IMR-90 (cell line): ENCODE measurements at regions not wholly inside any gene's neighbourhood (a gene's known extent, or its start where the extent isn't known, plus 50 kb on each side); places are given as distances from the start of the nearest gene placed in this dataset.

Experiments used
- ATAC-seq: fragments of 200-7000 bp; cut with Tn5 transposase; 2 replicates; pipeline ENCODE4 v1.9.1; 2020; ENCODE audit warnings: low read depth, mild to moderate bottlenecking, moderate library complexity
- BruUV-seq: library from RNA; stranded (reverse); fragments of 400-500 nt; replicated peaks from 2 replicates; lab custom pipeline; 2021; lab: Mats Ljungman, UMichigan
- CTCF ChIA-PET: fragments of 300-600 bp; formaldehyde crosslinking; extraction: SDS; loops from one replicate; lab custom pipeline; 2021; ENCODE audit warnings: antibody characterized with exemption; lab: Yijun Ruan, JAX
- POLR2A ChIA-PET: fragments of 300-600 bp; sonication (Branson Sonifier 250); formaldehyde crosslinking; loops from one replicate; lab custom pipeline; 2022; ENCODE audit warnings: antibody characterized with exemption; ENCODE audit not compliant: unreplicated experiment; lab: Charles Lee
- DNase-seq: peaks from one replicate; pipeline ENCODE4 v3.0.0; 2013
- H2AFZ ChIP-seq: replicated peaks from 2 replicates; pipeline ENCODE3; 2013; ENCODE audit warnings: low read length, mild to moderate bottlenecking; ENCODE audit not compliant: poor library complexity
- H2AK5ac ChIP-seq: 2 replicates; pipeline ENCODE4 v1.6.1; 2013; ENCODE audit warnings: low read depth, low read length, inconsistent platforms
- H2AK9ac ChIP-seq: replicated peaks from 2 replicates; pipeline ENCODE3; 2013; ENCODE audit warnings: mild to moderate bottlenecking, low read depth, low read length, moderate library complexity; ENCODE audit not compliant: poor library complexity
- H2BK120ac ChIP-seq: 2 replicates; pipeline ENCODE4 v1.6.1; 2013; ENCODE audit warnings: low read depth, low read length, inconsistent platforms
- H2BK15ac ChIP-seq: 3 replicates; pipeline ENCODE4 v1.6.1; 2013; ENCODE audit warnings: low read depth, low read length, inconsistent platforms
- H2BK20ac ChIP-seq: 2 replicates; pipeline ENCODE4 v1.6.1; 2013; ENCODE audit warnings: low read depth, mild to moderate bottlenecking, inconsistent platforms, low read length, moderate library complexity
- H2BK5ac ChIP-seq: 2 replicates; pipeline ENCODE4 v1.6.1; 2013; ENCODE audit warnings: mild to moderate bottlenecking, low read depth, low read length, inconsistent platforms; ENCODE audit not compliant: poor library complexity, severe bottlenecking
- H3K14ac ChIP-seq: replicated peaks from 2 replicates; pipeline ENCODE4 v1.6.1; 2013; ENCODE audit warnings: low read depth, low read length, inconsistent platforms
- H3K18ac ChIP-seq: 2 replicates; pipeline ENCODE4 v1.6.1; 2013; ENCODE audit warnings: low read depth, low read length, control low read depth
- H3K23ac ChIP-seq: 2 replicates; pipeline ENCODE4 v1.6.1; 2013; ENCODE audit warnings: low read depth, low read length, inconsistent platforms
- H3K27ac ChIP-seq: 2 replicates; pipeline ENCODE4 v1.5.1; 2013; ENCODE audit warnings: mild to moderate bottlenecking, control low read depth, low read length; ENCODE audit not compliant: insufficient read depth
- H3K27me3 ChIP-seq: 2 replicates; pipeline ENCODE4 v1.6.1; 2013; ENCODE audit warnings: low read length; ENCODE audit not compliant: control insufficient read depth, insufficient read depth
- H3K36me3 ChIP-seq: 2 replicates; pipeline ENCODE4 v1.6.1; 2013; ENCODE audit warnings: low read length, mixed read lengths; ENCODE audit not compliant: control insufficient read depth, insufficient read depth
- H3K4ac ChIP-seq: 2 replicates; pipeline ENCODE4 v1.6.1; 2013; ENCODE audit warnings: low read depth, low read length, inconsistent platforms
- H3K4me1 ChIP-seq: 2 replicates; pipeline ENCODE4 v1.6.1; 2013; ENCODE audit warnings: low read length, mixed read lengths; ENCODE audit not compliant: control insufficient read depth, insufficient read depth
- H3K4me2 ChIP-seq: 2 replicates; pipeline ENCODE4 v1.6.1; 2013; ENCODE audit warnings: low read depth, mild to moderate bottlenecking, control low read depth, low read length, moderate library complexity
- H3K4me3 ChIP-seq: 2 replicates; pipeline ENCODE4 v1.5.1; 2013; ENCODE audit warnings: low read depth, mild to moderate bottlenecking, control low read depth, low read length, moderate library complexity; ENCODE audit not compliant: insufficient read depth
- H3K56ac ChIP-seq: 2 replicates; pipeline ENCODE4 v1.6.1; 2013; ENCODE audit warnings: low read length, inconsistent platforms; ENCODE audit not compliant: insufficient read depth; ENCODE audit errors: extremely low read depth
- H3K79me1 ChIP-seq, 2 experiments: 2 replicates each; pipeline ENCODE4 v1.6.1; 2013; ENCODE audit warnings: low read length in 2 of 2, inconsistent platforms in 1 of 2, low read depth in 1 of 2
- H3K9ac ChIP-seq: 2 replicates; pipeline ENCODE4 v1.6.1; 2013; ENCODE audit warnings: low read depth, low read length, control low read depth
- H3K9me1 ChIP-seq: 2 replicates; pipeline ENCODE4 v1.6.1; 2013; ENCODE audit warnings: low read length, inconsistent platforms; ENCODE audit not compliant: insufficient read depth
- H3K9me3 ChIP-seq: 2 replicates; pipeline ENCODE4 v1.6.1; 2013; ENCODE audit warnings: low read length; ENCODE audit not compliant: control insufficient read depth, insufficient read depth
- H4K20me1 ChIP-seq: 2 replicates; pipeline ENCODE4 v1.6.1; 2013; ENCODE audit warnings: low read length, inconsistent platforms; ENCODE audit not compliant: insufficient read depth
- H4K5ac ChIP-seq: 2 replicates; pipeline ENCODE4 v1.6.1; 2013; ENCODE audit warnings: mild to moderate bottlenecking, low read depth, low read length, control low read depth
- H4K8ac ChIP-seq, 2 experiments: 2 replicates each; pipeline ENCODE4 v1.6.1; 2013; ENCODE audit warnings: low read depth in 2 of 2, low read length in 2 of 2, control low read depth in 1 of 2, inconsistent platforms in 1 of 2
- H4K91ac ChIP-seq: 2 replicates; pipeline ENCODE4 v1.6.1; 2013; ENCODE audit warnings: low read depth, low read length, inconsistent platforms; ENCODE audit not compliant: insufficient read depth
- BHLHE40 ChIP-seq: fragments of 150-350 bp; IDR thresholded peaks from 2 replicates; pipeline ENCODE4 v1.6.1; 2016; ENCODE audit warnings: mild to moderate bottlenecking, low read depth, low read length
- CEBPB ChIP-seq: IDR thresholded peaks from 2 replicates; pipeline ENCODE4 v1.6.1; 2012; ENCODE audit warnings: low read depth, low read length, improper control_type of control experiment
- CHD1 ChIP-seq: IDR thresholded peaks from 2 replicates; pipeline ENCODE4 v1.6.1; 2012; ENCODE audit warnings: low read depth, low read length, improper control_type of control experiment
- FOS ChIP-seq: fragments of 150-350 bp; IDR thresholded peaks from 2 replicates; pipeline ENCODE4 v1.6.1; 2016; ENCODE audit warnings: low read depth, low read length
- MAFK ChIP-seq: IDR thresholded peaks from 2 replicates; pipeline ENCODE4 v1.6.1; 2012; ENCODE audit warnings: low read depth, low read length, improper control_type of control experiment
- MAZ ChIP-seq: IDR thresholded peaks from 2 replicates; pipeline ENCODE4 v1.6.1; 2012; ENCODE audit warnings: low read depth, mild to moderate bottlenecking, low read length, improper control_type of control experiment, moderate library complexity, borderline replicate concordance
- MXI1 ChIP-seq: IDR thresholded peaks from 2 replicates; pipeline ENCODE4 v1.6.1; 2012; ENCODE audit warnings: low read depth, mild to moderate bottlenecking, low read length, moderate library complexity, borderline replicate concordance
- NFE2L2 ChIP-seq: fragments of 150-350 bp; IDR thresholded peaks from 2 replicates; pipeline ENCODE4 v1.6.1; 2016; ENCODE audit warnings: low read depth, mild to moderate bottlenecking, low read length
- POLR2A ChIP-seq: IDR thresholded peaks from 2 replicates; pipeline ENCODE4 v1.6.1; 2012; ENCODE audit warnings: mild to moderate bottlenecking, low read depth, low read length
- RAD21 ChIP-seq: IDR thresholded peaks from 2 replicates; pipeline ENCODE4 v1.6.1; 2012; ENCODE audit warnings: low read length, improper control_type of control experiment
- RCOR1 ChIP-seq: IDR thresholded peaks from 2 replicates; pipeline ENCODE4 v1.6.1; 2012; ENCODE audit warnings: mild to moderate bottlenecking, low read length, improper control_type of control experiment; ENCODE audit not compliant: insufficient replicate concordance
- RFX5 ChIP-seq: IDR thresholded peaks from 2 replicates; pipeline ENCODE4 v1.8.0; 2012; ENCODE audit warnings: low read depth, mild to moderate bottlenecking, low read length, moderate library complexity
- SMC3 ChIP-seq: fragments of 150-350 bp; IDR thresholded peaks from 2 replicates; pipeline ENCODE4 v1.6.1; 2016; ENCODE audit warnings: low read depth, mild to moderate bottlenecking, antibody characterized with exemption, low read length, moderate library complexity
- WGBS, 2 experiments: methylation state at CpG; one replicate each; pipeline versions ENCODE4 v1.1.5 to v1.1.7; 2013; ENCODE audit warnings: missing lambda C conversion rate in 2 of 2; ENCODE audit not compliant: insufficient read length in 1 of 2; ENCODE audit errors: extremely low coverage in 2 of 2; 5-methylcytosine and 5-hydroxymethylcytosine counted together
- dilution Hi-C: fragments of 300-500 bp; cut with HindIII; formaldehyde crosslinking; loops from one replicate; pipeline ENCODE4 v1.14.3; 2018; ENCODE audit warnings: low sequenced_read_pairs; ENCODE audit not compliant: unreplicated experiment
- in situ Hi-C: fragments of 300-500 bp; cut with MboI; formaldehyde crosslinking; loops from 3 replicates; pipeline ENCODE4 v1.14.3; 2019; ENCODE audit warnings: low sequenced_read_pairs, inconsistent platforms, mixed read lengths
- intact Hi-C: fragments of 100-400 bp; cut with micrococcal nuclease; formaldehyde crosslinking; loops from 2 replicates; pipeline ENCODE4 v1.10.0; 2022
- TF ChIP-seq, protein P1 (sequence below): conservative IDR thresholded peaks from 2 replicates; pipeline ENCODE4 v1.5.1; 2012; ENCODE audit warnings: mild to moderate bottlenecking, low read depth, low read length, improper control_type of control experiment
- TF ChIP-seq, protein P2 (sequence below): fragments of 150-350 bp; IDR thresholded peaks from 2 replicates; pipeline ENCODE4 v1.6.1; 2016; ENCODE audit warnings: low read depth, mild to moderate bottlenecking, low read length, moderate library complexity, borderline replicate concordance
- TF ChIP-seq, protein P3 (sequence below): fragments of 150-350 bp; IDR thresholded peaks from 2 replicates; pipeline ENCODE4 v1.6.1; 2017; ENCODE audit warnings: mild to moderate bottlenecking, antibody characterized with exemption, low read length, low read depth

DNA sequence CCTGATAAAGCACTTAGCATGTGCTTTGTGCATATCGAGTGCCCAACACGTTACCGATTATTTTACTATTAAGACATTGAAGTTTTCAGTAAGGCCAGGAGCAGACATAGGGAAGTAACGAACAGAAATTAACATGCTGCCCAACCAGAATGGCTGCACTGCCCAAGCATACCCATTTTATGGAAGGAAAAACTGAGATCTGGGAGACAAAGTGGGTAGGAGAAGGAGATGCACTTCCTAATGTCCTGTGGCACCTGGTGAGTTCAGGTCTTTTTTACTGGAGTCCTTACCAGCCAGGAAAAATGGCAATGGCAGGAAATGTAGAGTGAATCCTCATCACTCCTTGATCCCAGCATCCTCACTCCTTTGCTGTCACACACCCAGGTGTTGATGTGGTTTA is 768.5 kb downstream of the MED13L start:
- Histone ChIP-seq H4K91ac (no peak overlapping the region), H2BK20ac (no peak overlapping the region), H3K4ac (no peak overlapping the region), H3K4me2 (no peak overlapping the region), H3K36me3 (no peaks in the 10 kb centered on the region), H3K14ac (no peak overlapping the region), H4K5ac (no peak overlapping the region), H2BK120ac (no peak overlapping the region), H3K9me3 (peaks cover 2% of the 10 kb centered on the region; the same call in 1 of the 2 replicates), H2BK15ac (no peak overlapping the region), H3K4me3 (no peak overlapping the region), H2AK5ac (no peak overlapping the region), H2AK9ac (no peak overlapping the region), H2BK5ac (no peak overlapping the region), H4K20me1 (no peaks in the 10 kb centered on the region), H3K9ac (no peak overlapping the region), H3K56ac (no peak overlapping the region), H3K27ac (no peak overlapping the region), H3K27me3 (no peaks in the 10 kb centered on the region), H2AFZ (no peak overlapping the region), H3K79me1 (no peaks in the 10 kb centered on the region), H3K4me1 (no peaks in the 10 kb centered on the region), H3K9me1 (no peaks in the 10 kb centered on the region), H3K23ac (no peak overlapping the region), H3K18ac (no peak overlapping the region), H4K8ac (no peak overlapping the region)
- intact Hi-C loops: no loop called here
- POLR2A ChIA-PET: no interaction called here
- in situ Hi-C loops: no loop called here
- CTCF ChIA-PET: no interaction called here
- BruUV-seq: no TSS peak
- DNase-seq: no peak
- no peak for ATAC-seq
- no CpG with 5 or more reads among the region's 4 CpGs for WGBS, 2 experiments
- dilution Hi-C loops: no loop called here
- TF ChIP-seq, protein P1, sequence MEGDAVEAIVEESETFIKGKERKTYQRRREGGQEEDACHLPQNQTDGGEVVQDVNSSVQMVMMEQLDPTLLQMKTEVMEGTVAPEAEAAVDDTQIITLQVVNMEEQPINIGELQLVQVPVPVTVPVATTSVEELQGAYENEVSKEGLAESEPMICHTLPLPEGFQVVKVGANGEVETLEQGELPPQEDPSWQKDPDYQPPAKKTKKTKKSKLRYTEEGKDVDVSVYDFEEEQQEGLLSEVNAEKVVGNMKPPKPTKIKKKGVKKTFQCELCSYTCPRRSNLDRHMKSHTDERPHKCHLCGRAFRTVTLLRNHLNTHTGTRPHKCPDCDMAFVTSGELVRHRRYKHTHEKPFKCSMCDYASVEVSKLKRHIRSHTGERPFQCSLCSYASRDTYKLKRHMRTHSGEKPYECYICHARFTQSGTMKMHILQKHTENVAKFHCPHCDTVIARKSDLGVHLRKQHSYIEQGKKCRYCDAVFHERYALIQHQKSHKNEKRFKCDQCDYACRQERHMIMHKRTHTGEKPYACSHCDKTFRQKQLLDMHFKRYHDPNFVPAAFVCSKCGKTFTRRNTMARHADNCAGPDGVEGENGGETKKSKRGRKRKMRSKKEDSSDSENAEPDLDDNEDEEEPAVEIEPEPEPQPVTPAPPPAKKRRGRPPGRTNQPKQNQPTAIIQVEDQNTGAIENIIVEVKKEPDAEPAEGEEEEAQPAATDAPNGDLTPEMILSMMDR: no peak
- TF ChIP-seq MXI1: no peak
- TF ChIP-seq CEBPB: no peak
- TF ChIP-seq NFE2L2: no peak
- TF ChIP-seq MAZ: no peak
- TF ChIP-seq, protein P2, sequence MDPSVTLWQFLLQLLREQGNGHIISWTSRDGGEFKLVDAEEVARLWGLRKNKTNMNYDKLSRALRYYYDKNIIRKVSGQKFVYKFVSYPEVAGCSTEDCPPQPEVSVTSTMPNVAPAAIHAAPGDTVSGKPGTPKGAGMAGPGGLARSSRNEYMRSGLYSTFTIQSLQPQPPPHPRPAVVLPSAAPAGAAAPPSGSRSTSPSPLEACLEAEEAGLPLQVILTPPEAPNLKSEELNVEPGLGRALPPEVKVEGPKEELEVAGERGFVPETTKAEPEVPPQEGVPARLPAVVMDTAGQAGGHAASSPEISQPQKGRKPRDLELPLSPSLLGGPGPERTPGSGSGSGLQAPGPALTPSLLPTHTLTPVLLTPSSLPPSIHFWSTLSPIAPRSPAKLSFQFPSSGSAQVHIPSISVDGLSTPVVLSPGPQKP: no peak
- TF ChIP-seq BHLHE40: no peak
- no peak for TF ChIP-seq SMC3
- TF ChIP-seq POLR2A: no peak
- no peak for TF ChIP-seq CHD1
- TF ChIP-seq RAD21: no peak
- no peak for TF ChIP-seq RCOR1
- TF ChIP-seq RFX5: no peak
- TF ChIP-seq FOS: no peak
- TF ChIP-seq MAFK: no peak
- TF ChIP-seq, protein P3, sequence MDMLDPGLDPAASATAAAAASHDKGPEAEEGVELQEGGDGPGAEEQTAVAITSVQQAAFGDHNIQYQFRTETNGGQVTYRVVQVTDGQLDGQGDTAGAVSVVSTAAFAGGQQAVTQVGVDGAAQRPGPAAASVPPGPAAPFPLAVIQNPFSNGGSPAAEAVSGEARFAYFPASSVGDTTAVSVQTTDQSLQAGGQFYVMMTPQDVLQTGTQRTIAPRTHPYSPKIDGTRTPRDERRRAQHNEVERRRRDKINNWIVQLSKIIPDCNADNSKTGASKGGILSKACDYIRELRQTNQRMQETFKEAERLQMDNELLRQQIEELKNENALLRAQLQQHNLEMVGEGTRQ: no peak
